K562 (cell line): ENCODE measurements at regions not wholly inside any gene's neighbourhood (a gene's known extent, or its start where the extent isn't known, plus 50 kb on each side); places are given as distances from the start of the nearest gene placed in this dataset.
A peak's percentile ranks its signal among the peaks of the same experiment; 100 is the strongest.

Experiments
- CBFA2T3 ChIP-seq: fragments of 450-650 bp; IDR thresholded peaks from 2 replicates; pipeline ENCODE4 v1.6.1; 2017
- CTCFL ChIP-seq: IDR thresholded peaks from 2 replicates; pipeline ENCODE4 v1.6.1; 2011; ENCODE audit warnings: borderline replicate concordance, low read depth, mild to moderate bottlenecking, moderate library complexity, low read length; ENCODE audit not compliant: insufficient read depth, poor library complexity, severe bottlenecking
- DIDO1 ChIP-seq: fragments of 450-650 bp; IDR thresholded peaks from 2 replicates; pipeline ENCODE4 v1.6.1; 2016; ENCODE audit warnings: low read depth, missing biosample characterization, missing genetic modification characterization
- FOXP1 ChIP-seq: sonication (generic); formaldehyde crosslinking; IDR thresholded peaks from 2 replicates; pipeline ENCODE4 v1.8.0; 2022; ENCODE audit warnings: mild to moderate bottlenecking, missing genetic modification reagents
- HDAC2 ChIP-seq: fragments of 450-650 bp; IDR thresholded peaks from 2 replicates; pipeline ENCODE4 v1.6.1; 2016; ENCODE audit warnings: mild to moderate bottlenecking
- HMBOX1 ChIP-seq: sonication (generic); IDR thresholded peaks from 2 replicates; pipeline ENCODE4 v1.6.1; 2016
- HMG20B ChIP-seq: fragments of 250-450 bp; sonication (Bioruptor Pico); IDR thresholded peaks from 2 replicates; pipeline ENCODE4 v1.5.0; 2021; ENCODE audit warnings: mild to moderate bottlenecking
- HMGN3 ChIP-seq: IDR thresholded peaks from 2 replicates; pipeline ENCODE4 v1.6.1; 2011; ENCODE audit warnings: borderline replicate concordance, low read depth, mild to moderate bottlenecking, mixed read lengths, low read length; ENCODE audit not compliant: insufficient read length; ENCODE audit errors: extremely low read depth
- IRF1 ChIP-seq: sonication (generic); formaldehyde crosslinking; IDR thresholded peaks from 2 replicates; pipeline ENCODE4 v1.8.0; 2022; ENCODE audit warnings: missing genetic modification reagents, mild to moderate bottlenecking, borderline replicate concordance
- LCOR ChIP-seq: sonication (generic); formaldehyde crosslinking; IDR thresholded peaks from 2 replicates; pipeline ENCODE4 v1.8.0; 2022; ENCODE audit warnings: mild to moderate bottlenecking, missing genetic modification reagents
- MLX ChIP-seq, 2 experiments: fragments of 450-650 bp in 1 of 2; sonication (generic) in 1 of 2; formaldehyde crosslinking; conservative IDR thresholded peaks; 2 replicates each; pipeline versions ENCODE4 v1.4.0 to v1.8.1; 2020 to 2022; ENCODE audit warnings: mild to moderate bottlenecking in 1 of 2, missing genetic modification reagents in 1 of 2
- MYC ChIP-seq, 2 experiments: fragments of 250-450 bp in 1 of 2; sonication (Bioruptor Pico) in 1 of 2; IDR thresholded peaks; 2 replicates each; pipeline versions ENCODE4 v1.5.1 to v1.6.1; 2012 to 2021; ENCODE audit warnings: low read depth in 2 of 2, borderline replicate concordance in 1 of 2, improper control_type of control experiment in 1 of 2, low read length in 1 of 2, mild to moderate bottlenecking in 1 of 2, moderate library complexity in 1 of 2
- NR3C1 ChIP-seq: sonication (generic); formaldehyde crosslinking; IDR thresholded peaks from 2 replicates; pipeline ENCODE4 v1.8.1; 2022; ENCODE audit warnings: missing genetic modification reagents
- RBM34 ChIP-seq: fragments of 200-400 bp; formaldehyde crosslinking; IDR thresholded peaks from 2 replicates; pipeline ENCODE4 v1.6.1; 2018; ENCODE audit warnings: low read length, borderline replicate concordance; ENCODE audit not compliant: insufficient read depth
- RNF2 ChIP-seq: sonication (generic); IDR thresholded peaks from 2 replicates; pipeline ENCODE4 v1.6.1; 2016
- SMARCA4 ChIP-seq: fragments of 450-650 bp; IDR thresholded peaks from 2 replicates; pipeline ENCODE4 v1.6.1; 2016
- SRSF1 ChIP-seq: fragments of 200-400 bp; formaldehyde crosslinking; IDR thresholded peaks from 2 replicates; pipeline ENCODE4 v1.6.1; 2017; ENCODE audit warnings: mild to moderate bottlenecking, low read depth, low read length, moderate library complexity
- TEAD4 ChIP-seq, 2 experiments: sonication (generic) in 1 of 2; formaldehyde crosslinking in 1 of 2; IDR thresholded peaks; 2 replicates each; pipeline versions ENCODE4 v1.6.1 to v1.8.0; 2012 to 2022; ENCODE audit warnings: borderline replicate concordance in 1 of 2, inconsistent platforms in 1 of 2, low read length in 1 of 2, mild to moderate bottlenecking in 1 of 2, missing genetic modification reagents in 1 of 2
- YY1 ChIP-seq, 3 experiments: IDR thresholded peaks; 2 replicates each; pipeline ENCODE4 v1.6.1; 2011; ENCODE audit warnings: low read length in 2 of 3, mild to moderate bottlenecking in 2 of 3, moderate library complexity in 2 of 3, borderline replicate concordance in 1 of 3, control low read depth in 1 of 3, low read depth in 1 of 3; ENCODE audit not compliant: insufficient read depth in 3 of 3, insufficient replicate concordance in 2 of 3, control insufficient read depth in 1 of 3, insufficient read length in 1 of 3; ENCODE audit errors: extremely low read depth in 1 of 3
- ZBTB33 ChIP-seq: sonication (generic); formaldehyde crosslinking; IDR thresholded peaks from 2 replicates; pipeline ENCODE4 v1.8.1; 2023; ENCODE audit warnings: mild to moderate bottlenecking, missing genetic modification reagents
- ZNF232 ChIP-seq: sonication (generic); formaldehyde crosslinking; IDR thresholded peaks from 2 replicates; pipeline ENCODE4 v1.8.0; 2022; ENCODE audit warnings: mild to moderate bottlenecking, missing genetic modification reagents

GRCh38 chr6:25153079-25153478, 126.1 kb upstream of the CARMIL1 start (continued):
- TF ChIP-seq CTCFL (peak; percentile 98), SRSF1 (no peak), TEAD4 (IDR thresholded peaks at IDR 0.05; ENCODE audit: low read length) (peak; percentile 35), TEAD4 (CRISPR knock-in tag; IDR thresholded peaks at IDR 0.05; ENCODE audit: borderline replicate concordance) (no peak), FOXP1 (0 out of 2 replicates have a peak, but pooled peaks have one; percentile 47), NR3C1 (peak; percentile 92), MYC (IDR thresholded peaks at IDR 0.05; ENCODE audit: low read depth, low read length) (peak; percentile 46; the same call in 1 of the 2 replicates), MYC (CRISPR knock-in tag; IDR thresholded peaks at IDR 0.05; ENCODE audit: borderline replicate concordance, low read depth) (no peak), HDAC2 (no peak), DIDO1 (peak; percentile 54; the same call in 1 of the 2 replicates), ZNF232 (CRISPR knock-in tag) (peak; percentile 89; the same call in 1 of the 2 replicates), ZBTB33 (CRISPR knock-in tag) (no peak), HMG20B (CRISPR knock-in tag) (no peak), LCOR (peak; percentile 24; the same call in 1 of the 2 replicates), HMGN3 (peak; percentile 37), SMARCA4 (peak; percentile 53; the same call in 1 of the 2 replicates), HMBOX1 (no peak), MLX (CRISPR knock-in tag; conservative IDR thresholded peaks at IDR 0.05) (peak in 1 of 2 experiments; percentile 88; a peak in 1 of 4 replicates), CBFA2T3 (no peak), RBM34 (no peak), YY1 (IDR thresholded peaks at IDR 0.05; ENCODE audit: borderline replicate concordance in 1 of 3, control insufficient read depth in 1 of 3, extremely low read depth in 1 of 3, insufficient read depth in 3 of 3, insufficient read length in 1 of 3, insufficient replicate concordance in 2 of 3, low read depth in 1 of 3, low read length in 2 of 3) (peak in 1 of 3 experiments; percentile 41), RNF2 (peak; percentile 80), IRF1 (CRISPR knock-in tag) (peak; percentile 81; the same call in 1 of the 2 replicates)
